GM12873 (cell line): ENCODE measurements at regions not wholly inside any gene's neighbourhood (a gene's known extent, or its start where the extent isn't known, plus 50 kb on each side); places are given as distances from the start of the nearest gene placed in this dataset.

Experiments used
- TF ChIP-seq, protein P1 (sequence below): IDR thresholded peaks from 2 replicates; pipeline ENCODE4 v1.5.1; 2012; ENCODE audit warnings: low read depth, mild to moderate bottlenecking, moderate library complexity, low read length, control low read depth; ENCODE audit not compliant: insufficient read depth; ENCODE audit errors: missing control alignments

- TF ChIP-seq, protein P1, sequence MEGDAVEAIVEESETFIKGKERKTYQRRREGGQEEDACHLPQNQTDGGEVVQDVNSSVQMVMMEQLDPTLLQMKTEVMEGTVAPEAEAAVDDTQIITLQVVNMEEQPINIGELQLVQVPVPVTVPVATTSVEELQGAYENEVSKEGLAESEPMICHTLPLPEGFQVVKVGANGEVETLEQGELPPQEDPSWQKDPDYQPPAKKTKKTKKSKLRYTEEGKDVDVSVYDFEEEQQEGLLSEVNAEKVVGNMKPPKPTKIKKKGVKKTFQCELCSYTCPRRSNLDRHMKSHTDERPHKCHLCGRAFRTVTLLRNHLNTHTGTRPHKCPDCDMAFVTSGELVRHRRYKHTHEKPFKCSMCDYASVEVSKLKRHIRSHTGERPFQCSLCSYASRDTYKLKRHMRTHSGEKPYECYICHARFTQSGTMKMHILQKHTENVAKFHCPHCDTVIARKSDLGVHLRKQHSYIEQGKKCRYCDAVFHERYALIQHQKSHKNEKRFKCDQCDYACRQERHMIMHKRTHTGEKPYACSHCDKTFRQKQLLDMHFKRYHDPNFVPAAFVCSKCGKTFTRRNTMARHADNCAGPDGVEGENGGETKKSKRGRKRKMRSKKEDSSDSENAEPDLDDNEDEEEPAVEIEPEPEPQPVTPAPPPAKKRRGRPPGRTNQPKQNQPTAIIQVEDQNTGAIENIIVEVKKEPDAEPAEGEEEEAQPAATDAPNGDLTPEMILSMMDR: no peak
Measured at GRCh38 chr6:156256161-156256560, 521.0 kb upstream of the ARID1B start.

DNA sequence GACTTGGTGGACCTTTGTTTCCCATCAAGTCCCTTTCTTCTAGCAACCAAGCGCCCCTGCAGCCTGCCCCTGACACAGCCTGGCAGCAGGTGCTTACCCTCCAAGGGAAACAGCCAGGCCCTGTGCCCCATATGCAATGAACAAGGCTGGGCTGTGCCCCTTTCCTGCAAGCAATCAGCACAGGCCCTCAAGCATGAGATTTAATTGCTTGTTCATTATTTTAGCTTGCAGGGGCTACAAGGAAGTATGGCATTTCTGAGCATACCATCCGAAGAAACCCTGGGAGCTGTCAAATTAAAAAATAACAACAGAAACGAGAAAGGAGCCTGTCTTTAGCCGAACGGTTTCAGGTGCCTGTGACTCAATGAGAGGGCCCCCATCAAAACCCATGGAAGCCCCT is 522.9 kb upstream of the ARID1B start:
- TF ChIP-seq, protein P1: no peak

- TF ChIP-seq, protein P1: no peak
Measured at GRCh38 chr6:156250593-156250992, 526.6 kb upstream of the ARID1B start.

- TF ChIP-seq, protein P1: no peak
Measured at GRCh38 chr6:156242206-156242605, 535.0 kb upstream of the ARID1B start.

- TF ChIP-seq, protein P1: no peak
Measured at GRCh38 chr6:156231026-156231765, 546.0 kb upstream of the ARID1B start.

- TF ChIP-seq, protein P1: no peak
Measured at GRCh38 chr6:156219973-156220372, 557.2 kb upstream of the ARID1B start.

DNA sequence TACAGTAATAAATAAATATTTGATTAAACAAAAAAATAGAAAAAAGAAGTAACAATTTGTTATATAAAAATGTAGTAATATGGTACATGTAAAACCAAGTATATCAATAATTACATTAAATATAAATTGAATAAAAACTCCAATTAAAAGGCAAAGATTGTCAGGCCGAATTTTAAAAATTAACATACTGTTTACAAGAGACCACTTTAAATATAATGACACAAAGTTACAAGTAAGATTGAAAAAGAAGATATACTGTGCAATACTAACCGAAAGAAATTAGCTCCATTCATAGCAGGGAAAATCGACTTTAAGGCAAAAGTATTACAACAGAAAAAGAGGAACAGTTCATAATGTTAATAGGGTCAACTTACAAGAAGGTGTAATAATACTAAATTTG is 571.5 kb upstream of the ARID1B start:
- TF ChIP-seq, protein P1: no peak

DNA sequence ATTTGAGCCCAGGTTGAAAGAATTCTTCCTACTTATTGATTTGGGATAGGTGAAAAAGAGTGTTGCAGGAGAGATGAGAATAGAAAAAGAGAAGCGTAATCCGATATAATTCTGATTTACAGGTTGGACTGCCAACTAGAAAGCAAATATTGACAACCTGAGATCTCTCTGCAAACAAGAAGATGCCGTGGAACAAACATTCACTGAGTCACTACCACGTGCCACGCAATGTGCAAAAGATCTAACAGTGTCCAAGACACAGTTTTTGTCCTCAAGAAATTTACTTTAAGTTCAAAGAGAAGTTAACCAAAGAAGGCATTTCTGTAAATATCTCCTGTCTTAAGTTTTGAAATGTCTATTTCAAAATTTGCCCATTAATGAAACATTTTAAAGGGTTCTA is 578.0 kb upstream of the ARID1B start:
- TF ChIP-seq, protein P1: no peak
